HG03571 (cell line): ENCODE measurements at regions not wholly inside any gene's neighbourhood (a gene's known extent, or its start where the extent isn't known, plus 50 kb on each side); places are given as distances from the start of the nearest gene placed in this dataset.
A peak's percentile ranks its signal among the peaks of the same experiment; 100 is the strongest.

Experiments
- ATAC-seq: cut with Tn5 transposase; IDR thresholded peaks from one replicate; pipeline ENCODE4 v1.9.1; 2021; ENCODE audit not compliant: unreplicated experiment

DNA sequence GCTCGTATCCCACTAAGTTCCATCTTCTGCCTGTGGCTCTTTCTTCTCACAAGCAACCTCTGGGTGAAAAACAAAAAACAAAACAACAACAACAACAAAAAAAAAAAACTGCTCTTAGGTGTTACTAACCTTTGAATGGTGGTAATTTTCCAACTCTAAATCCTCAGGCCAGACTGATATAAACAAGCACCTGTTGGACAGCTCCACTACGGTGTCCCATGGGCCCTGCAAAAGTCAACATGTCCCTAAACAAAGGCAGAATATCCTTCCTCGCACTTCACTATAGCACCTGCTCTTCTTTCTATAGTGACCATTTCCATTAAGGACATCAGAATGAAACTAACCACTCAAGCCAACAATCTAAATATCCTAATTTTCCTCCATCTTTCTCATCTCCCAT is 54.6 kb upstream of the PARM1 start:
- ATAC-seq = no peak

DNA sequence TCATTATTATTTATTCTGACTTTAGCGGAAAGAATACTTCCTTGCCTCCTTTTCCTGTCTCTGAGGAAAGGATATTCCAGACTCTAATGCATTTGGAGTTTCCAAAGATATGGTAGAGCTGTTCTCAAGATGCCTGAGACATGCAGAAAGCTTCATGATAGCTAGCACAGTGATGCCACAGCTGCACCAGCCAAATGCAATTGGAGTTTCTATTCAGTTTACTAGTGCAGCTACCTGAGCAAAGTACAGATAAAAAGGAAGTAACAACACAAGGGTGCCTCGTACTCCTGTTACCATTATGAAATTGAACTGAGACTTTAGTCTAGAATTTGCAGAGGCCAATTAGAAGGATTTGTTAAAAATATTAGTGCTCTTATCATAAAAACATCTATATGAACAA is 57.5 kb upstream of the PARM1 start:
- ATAC-seq = no peak

DNA sequence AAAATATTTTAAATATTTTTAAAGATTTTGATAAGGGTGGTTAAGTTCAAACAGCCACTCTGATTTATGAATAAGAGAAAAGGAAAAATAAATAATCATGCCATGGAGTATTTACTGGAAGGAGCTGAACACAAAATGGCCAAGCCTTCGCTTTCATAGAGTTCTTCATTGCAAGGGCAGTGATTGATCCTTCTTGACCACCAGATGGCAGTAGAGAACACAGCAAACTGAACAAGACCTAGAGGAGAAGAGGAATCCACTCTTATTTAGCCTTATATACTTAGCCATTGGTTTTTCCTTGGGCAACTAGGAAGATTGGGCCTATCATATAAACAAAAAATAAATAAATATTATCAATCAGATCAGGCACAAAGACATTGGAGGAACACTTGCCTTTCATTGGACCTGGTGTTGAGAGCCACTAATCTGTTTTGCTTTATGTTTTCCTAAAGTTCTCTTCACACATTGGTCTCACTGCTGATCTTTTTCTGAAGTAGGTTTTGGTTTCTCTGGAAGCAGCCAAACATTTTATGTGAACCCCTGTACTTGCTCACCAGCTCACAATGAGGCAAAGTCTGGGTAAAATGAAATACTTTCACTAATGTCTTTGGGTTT is 58.1 kb upstream of the PARM1 start:
- ATAC-seq = peak; percentile 30

DNA sequence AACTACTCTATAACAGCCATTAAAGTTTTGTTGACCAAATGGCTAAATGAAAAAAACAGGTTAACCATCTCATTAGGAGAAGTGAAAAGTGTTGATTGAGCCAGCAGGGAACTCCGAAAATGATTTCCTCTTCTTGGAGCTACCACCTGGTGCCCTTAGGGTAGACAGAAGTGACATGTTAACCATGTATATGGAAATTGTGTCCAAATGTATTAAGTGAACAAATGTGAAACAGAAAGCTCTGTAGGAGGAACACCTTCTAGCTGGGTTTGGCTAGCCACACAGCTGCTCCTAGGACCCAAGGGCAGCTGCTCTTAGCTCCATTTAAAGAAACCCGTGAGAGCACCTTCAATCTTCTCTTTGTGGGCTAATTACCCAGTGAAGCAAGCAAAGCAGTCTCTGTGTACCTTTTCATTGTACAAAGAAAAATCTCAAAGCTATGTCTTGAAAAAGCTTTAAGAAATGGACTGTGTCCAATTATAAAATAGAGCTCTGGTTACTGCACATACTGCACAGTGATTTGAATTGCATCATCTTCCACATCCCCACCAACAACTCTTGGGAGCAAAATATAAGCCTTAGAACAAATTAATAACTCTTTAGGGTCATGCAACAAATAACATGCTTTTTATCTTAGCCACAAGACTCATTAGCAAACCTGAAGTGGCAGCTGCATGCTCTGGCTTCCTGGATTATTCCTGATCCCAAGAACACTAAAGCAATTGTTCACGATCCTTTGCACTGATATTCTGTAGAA is 59.2 kb upstream of the PARM1 start:
- peak; percentile 97 for ATAC-seq

DNA sequence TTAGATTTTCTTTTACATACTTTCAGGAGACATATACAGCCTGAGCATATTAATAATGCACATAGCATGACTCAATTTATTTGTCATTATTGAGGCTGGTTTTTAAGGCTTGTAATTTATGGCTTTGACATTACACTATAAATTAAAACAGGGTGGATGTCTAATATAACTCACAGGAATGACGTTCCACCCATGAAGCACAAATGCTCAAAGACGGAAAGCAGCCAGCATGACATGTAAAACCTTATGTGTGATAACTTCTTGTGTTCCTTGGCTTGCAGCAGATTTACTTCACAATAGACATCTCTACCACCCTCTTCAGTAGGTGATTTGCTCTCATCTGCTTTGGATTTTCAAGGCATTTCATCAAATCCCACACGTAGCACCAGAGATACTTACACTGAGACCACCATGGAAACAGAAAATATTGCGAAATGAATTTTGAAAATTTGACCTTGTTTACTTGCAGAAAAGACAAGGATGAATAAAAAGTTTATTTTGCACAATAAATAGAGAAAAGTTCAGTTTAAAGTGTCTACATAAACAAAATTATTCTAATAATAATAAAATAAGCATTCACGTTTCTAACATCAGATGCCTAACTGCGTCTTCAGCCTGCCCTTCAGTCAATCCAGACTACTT is 64.7 kb upstream of the BTC start:
- no peak for ATAC-seq

DNA sequence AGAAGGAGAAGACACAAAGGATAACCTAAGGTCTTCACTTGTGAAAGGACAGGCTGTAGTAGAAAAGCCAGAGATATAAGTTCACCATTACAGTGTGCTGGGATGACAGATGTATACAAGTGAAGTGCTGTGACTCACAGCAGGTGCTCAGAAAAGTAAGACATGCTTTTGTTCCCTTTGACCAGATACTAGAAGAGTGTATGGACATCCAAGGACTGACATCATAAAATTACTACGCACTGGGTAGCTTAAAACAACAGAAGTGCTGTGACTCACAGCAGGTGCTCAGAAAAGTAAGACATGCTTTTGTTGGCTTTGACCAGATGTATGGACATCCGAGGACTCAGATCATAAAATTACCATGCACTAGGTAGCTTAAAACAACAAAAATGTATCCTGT is 61.6 kb upstream of the BTC start:
- ATAC-seq = no peak

DNA sequence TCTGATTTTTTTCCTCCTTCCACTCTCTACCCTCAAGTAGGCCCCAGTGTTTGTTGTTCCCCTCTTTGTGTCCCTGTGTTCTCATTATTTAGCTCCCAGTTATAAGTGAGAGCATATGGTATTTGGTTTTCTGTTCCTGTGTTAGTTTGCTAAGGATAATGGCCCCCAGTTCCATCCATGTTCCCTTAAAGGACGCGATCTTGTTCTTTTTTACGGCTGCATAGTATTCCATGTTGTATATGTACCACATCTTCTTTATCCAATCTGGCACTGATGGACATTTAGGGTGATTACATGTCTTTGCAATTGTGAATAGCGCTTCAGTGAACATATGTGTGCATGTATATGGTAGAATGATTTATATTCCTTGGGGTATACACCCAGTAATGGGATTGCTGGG is 54.5 kb upstream of the BTC start:
- no peak for ATAC-seq

DNA sequence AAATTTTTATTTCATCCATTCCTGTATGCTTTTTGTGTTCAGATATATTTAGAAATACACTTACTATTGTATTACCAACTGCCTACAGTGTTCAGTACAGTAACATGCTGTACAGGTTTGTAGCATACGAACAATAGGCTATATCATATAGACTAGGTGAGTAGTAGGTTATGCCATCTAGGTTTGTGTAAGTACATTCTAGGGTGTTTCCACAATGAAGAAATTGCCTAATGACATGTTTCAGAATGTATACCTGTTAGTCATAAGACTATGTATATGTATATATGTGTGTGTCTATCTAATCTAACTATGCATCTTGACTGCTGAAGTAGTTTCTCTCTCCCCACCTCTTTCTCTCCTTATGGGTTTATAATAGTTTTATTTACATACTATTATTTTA is 51.5 kb upstream of the BTC start:
- no peak for ATAC-seq
